Peyer's patch (tissue), 4 donors: ENCODE measurements at regions not wholly inside any gene's neighbourhood (a gene's known extent, or its start where the extent isn't known, plus 50 kb on each side); places are given as distances from the start of the nearest gene placed in this dataset.
"Not testable (repeated sequence)": the region's sequence is repeated elsewhere in the genome, so short reads cannot be mapped to it uniquely, and the experiment has no call there.

Experiments
- CTCF ChIP-seq, 6 experiments: fragments of 450-650 bp in 4 of 6; fragments of 200-600 bp in 2 of 6; sonication (generic) in 1 of 6; IDR thresholded peaks; one replicate each; pipeline ENCODE4 v1.5.1; 2017 to 2019; ENCODE audit warnings: antibody characterized with exemption in 6 of 6, mild to moderate bottlenecking in 3 of 6, moderate library complexity in 1 of 6
- POLR2A ChIP-seq, 2 donors: fragments of 450-650 bp; IDR thresholded peaks; one replicate each; pipeline ENCODE4 v1.5.1; 2017; ENCODE audit warnings: antibody characterized with exemption in 2 of 2, mild to moderate bottlenecking in 2 of 2, moderate library complexity in 2 of 2

- not testable (repeated sequence) for TF ChIP-seq CTCF, POLR2A (IDR thresholded peaks at IDR 0.05)
These were observed 430.5 kb upstream of the ERCC4 start for GRCh38 chr16:13489416-13489815.
